Limb (tissue), 2 donors: ENCODE measurements at regions not wholly inside any gene's neighbourhood (a gene's known extent, or its start where the extent isn't known, plus 50 kb on each side); places are given as distances from the start of the nearest gene placed in this dataset.
"Not testable (repeated sequence)": the region's sequence is repeated elsewhere in the genome, so short reads cannot be mapped to it uniquely, and the experiment has no call there.

ENCODE experiments used
- DNase-seq, 2 donors: peaks; one replicate each; pipeline ENCODE4 v3.0.0-alpha.2; 2016; ENCODE audit errors: extremely low spot score in 2 of 2

DNA sequence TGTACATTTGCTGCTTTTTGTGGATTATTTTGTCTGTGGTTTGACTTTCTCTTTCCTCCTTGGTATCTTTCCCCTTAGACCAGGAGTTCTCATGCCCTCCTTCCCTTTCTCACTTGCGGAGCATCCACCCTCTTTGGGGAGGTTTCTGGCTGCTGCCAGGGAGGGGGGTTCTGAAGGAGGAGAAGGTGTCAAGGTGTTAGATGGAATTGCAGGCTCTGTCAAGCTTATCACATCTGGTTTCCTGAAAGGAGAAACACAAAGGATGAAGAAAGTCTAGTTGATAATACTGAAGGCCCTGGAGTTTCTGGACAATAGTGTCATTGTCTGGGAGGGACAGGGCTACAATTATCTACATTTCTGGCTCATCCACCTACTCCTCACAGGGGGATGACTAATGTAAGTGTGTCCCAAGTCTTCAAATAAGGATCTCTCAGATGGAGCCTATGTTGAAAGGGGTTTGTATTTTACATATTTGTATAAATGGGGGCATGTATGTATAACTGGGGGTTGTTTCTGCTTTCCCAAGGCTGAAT is 217.3 kb upstream of the CCDC196 start:
- DNase-seq = no peak

DNA sequence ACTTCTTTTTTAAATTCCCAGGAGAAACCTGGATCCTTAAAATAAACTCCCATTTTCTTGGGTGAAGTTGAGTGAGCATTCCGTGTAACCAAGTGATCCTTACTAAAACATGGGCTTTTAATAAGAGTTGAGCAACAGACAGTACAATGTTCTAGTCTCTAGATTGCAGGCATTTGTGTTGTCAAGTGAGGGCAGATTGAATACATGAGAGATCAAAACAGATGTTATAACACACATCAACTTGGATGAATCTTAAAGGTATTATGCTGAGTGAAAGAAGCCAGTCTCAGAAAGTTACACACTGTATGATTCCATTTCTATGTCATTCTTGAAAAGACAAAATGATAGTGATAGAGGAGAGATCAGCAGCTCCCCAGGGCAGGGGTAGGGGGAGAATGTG is 213.9 kb upstream of the CCDC196 start:
- no peak for DNase-seq

DNA sequence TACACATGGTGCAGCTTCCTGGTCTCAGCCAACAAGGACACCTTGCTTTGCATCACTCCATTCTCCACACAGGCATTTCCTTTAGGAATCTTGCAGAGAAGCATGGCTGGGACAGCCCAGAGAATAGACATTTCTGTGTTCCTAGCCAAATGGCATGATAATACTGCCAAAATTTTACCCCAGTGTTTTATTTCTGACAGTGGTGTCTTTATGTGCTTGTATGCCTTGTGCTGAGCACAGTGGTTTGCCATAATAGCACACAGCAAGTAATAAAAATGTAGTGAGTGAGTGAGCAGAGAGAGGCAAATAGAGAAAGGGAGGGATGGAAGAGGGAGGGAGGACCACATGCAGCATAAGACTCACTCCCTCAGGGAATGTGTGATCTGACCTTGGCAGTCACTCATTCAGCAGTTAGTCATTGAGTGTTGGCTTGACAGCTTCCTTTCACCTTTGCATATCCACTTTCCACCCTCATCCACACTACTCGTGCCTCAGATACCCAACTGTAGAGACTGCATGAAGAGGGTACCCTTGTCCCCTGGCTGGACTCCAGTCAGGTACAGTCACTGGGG is 212.8 kb upstream of the CCDC196 start:
- DNase-seq = no peak

DNA sequence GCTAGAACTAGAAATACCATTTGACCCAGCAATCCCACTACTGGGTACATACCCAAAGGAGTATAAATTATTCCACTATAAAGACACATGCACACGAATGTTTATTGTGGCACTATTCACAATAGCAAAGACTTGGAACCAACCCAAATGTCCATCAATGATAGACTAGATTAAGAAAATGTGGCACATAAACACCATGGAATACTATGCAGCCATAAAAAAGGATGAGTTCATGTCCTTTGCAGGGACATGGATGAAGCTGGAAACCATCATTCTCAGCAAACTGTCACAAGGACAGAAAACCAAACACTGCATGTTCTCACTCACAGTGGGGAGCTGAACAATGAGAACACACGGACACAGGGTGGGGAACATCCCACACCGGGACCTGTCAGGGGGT is 207.8 kb upstream of the CCDC196 start:
- DNase-seq = not testable (repeated sequence)

DNA sequence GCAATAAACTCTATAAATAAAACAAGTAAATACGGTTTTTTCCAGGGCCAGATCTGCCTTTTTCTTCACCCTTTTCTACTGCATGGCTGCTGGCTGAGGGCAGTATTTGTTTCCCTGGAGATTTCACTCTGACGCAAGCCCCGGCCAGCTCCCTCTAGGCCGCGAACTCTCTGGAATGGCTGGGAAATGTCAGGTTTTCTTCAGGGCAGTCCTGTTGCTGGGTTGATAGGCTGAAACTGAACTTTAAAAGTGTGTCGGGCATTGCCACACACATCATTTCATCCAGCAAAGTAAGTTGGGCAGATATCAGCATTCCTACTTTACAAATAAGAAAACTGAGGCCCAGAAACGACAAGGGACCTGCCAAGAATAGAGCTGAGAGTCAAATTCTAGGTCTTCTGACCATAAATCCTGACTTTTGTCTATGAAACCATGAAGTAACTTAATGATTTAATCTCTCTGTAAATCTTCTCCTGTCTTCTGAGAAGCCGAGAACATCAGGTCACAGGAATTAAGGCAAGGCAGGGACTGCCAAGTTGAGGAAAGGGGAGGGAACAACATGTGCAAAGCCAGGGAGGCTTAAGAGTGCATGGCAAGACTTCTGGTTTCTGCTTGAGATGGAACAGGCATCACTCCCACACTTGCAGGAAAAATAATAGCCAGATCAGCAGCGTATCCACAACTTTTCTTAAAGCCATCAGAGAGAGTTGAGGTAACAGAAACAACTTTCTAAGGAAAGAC is 205.0 kb upstream of the CCDC196 start:
- no peak for DNase-seq

DNA sequence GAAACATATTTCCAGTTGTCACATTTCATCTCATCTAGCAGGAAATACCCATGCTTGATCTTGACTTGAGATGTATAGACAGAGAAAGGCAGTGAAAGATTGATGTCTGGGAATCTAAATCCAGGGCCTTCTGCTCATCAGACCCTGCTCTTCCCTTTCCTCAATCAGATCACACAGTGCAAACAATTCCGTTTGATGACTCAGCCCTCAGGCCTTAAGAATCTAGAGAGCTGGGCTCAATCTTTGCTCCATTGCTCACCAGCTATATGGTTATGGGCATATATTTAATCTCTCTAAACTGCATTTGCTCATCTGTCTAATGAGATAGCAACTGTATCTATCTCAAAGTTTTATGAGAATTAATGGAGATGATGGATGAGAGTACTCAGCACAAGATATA is 201.8 kb upstream of the CCDC196 start:
- DNase-seq = no peak

DNA sequence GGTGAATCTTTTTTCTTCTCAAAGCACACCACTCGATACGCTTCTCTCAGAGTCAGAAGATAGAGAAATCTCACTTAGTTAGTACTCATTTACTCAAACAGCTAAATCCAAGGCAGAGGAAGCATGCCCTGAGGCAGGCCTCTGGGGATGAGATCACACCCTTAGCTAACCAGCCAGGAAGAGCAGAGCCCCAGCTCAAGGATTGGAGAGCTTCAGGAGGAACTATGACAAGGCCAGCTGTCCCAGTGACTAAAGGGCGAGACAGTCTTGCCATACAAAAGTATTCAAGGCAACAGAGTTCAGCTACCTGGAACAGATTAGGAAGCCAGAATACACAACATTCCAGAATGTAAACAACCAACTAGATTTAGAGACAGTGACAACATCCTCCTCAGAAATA is 197.7 kb upstream of the CCDC196 start:
- no peak for DNase-seq

DNA sequence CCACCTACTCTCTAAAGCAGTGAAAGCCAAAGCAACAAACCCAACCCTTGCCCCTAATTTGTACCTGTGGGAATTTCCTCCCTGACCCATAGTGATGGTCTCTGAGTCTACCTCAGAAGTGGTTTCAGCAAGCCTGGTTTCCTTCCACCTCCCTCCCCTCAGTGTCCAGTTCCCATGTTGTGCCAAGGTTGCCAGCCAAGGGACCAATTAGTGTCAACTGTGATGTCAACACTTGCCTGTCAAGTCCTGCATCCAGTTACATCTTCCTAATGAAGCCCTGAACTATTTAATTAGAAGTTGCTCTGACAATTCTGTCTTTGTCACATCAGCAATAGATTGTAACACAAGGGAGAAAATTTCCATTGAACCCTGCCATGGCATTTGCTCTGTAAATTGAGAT is 194.4 kb upstream of the CCDC196 start:
- no peak for DNase-seq

DNA sequence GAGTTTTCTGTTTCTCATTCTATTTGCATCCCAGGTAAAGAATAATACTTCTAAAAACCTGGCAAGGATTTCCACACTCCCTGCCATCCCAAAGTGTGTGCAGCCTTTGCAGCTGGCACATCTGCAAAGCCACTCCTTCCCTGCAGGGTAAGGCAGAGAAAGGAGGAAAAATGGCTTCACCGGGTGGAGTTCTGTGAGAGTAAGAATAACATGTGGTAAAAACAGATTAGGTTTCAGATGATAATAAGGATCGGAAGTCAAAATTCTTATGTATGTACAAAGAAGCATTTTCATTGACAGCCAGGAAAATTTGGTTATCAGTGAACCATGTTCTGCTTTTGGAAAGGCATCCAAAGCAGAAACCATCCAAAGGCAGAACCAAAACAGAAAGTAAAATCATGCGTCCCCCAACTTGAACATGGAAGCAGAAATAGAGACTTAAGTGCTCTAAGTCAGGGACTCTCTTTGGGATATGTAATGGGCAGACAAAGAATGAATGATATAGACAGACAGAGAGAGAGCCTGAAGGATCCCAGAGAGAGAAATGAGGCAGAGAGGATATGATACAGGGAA is 192.6 kb upstream of the CCDC196 start:
- DNase-seq = no peak

DNA sequence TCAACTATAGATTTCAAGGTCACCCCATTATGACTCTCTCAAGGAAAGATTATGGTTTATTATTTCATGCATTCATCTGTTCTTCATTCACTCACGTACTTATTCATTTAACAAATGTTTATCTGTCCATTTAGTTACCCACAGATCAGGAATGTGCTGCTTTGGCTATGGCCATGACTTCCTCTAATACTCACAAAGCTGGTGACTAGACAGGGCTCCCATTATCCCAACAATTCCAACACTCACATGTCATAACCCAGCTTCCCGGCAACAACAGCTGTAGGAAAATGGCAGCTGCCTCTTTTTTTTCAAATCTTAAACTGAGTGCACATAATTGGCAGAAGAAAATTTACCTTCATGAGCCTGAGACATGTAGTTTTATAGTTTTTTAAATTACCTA is 190.8 kb upstream of the CCDC196 start:
- no peak for DNase-seq

DNA sequence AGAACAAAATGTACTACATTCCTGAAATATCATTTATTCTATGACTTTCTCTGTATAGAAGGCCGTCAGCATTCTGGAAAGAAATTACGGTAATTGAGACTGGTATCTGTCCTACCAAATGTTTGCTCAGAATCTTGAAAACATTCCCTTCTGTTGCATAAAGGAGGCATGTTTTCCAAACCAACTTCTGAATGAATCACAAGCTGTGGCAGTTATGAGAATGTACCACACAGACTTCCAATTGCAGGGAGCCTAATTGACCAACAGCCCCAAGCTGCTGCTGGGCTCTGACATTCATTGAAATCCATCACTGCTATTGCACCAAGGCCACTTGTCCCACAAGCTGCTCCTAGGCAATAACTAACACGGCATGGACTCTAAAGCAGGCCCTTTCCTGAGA is 185.3 kb upstream of the CCDC196 start:
- no peak for DNase-seq

DNA sequence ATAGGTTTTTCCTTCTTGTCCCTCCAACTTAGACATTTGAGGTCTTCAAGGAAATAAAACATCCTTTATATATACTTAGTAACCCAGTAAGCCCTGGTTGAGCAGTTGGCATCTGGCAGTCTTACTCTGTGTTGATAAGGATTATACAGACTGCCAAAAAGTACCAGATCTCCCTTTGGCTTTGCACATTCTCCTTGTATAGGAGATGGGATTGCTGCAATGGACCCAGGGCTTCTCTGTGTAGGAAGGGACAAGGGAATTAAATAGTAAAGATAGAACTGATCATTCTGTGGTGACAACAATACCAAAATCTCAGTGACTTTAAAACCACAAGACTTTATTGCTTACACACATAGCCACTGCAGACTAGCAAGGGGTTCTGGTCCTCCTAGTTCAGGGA is 180.1 kb upstream of the CCDC196 start:
- DNase-seq = no peak

DNA sequence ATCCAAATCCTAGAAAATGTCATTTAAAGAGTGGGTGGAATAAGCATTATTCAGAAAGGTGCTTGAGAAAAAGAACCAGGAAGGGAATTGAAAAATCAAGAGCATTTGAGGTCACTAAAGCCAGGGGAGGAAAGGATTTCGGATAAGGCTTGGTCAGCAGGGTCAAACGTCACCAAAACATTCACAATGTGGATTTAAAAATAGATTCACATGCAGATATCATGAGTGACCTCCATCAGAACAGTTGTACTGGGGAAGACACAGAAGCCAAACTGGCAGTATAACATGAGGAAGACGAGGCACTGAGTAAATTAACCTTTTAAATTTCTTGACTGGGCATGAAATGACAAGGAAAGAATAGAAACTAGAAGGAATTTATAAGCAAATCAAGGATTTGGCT is 175.1 kb upstream of the CCDC196 start:
- DNase-seq = no peak

DNA sequence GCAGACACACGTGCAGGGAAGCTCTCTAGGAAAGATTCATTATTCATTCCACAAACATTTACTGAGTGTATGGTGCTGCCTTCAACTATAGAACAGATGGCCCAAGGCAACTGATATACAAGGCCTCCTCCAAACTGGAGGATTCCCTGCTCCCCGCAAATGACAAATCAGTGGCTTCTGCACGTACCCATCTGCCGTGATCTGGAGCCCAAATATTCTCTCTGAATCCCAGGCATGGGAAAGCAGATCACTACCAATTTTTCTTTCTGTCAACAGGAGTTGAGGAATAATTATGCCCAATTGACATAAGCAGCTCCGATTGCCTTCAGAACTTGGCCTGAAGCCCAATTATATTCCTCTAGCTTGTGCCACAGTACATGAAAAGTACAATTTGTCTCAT is 174.2 kb upstream of the CCDC196 start:
- no peak for DNase-seq

DNA sequence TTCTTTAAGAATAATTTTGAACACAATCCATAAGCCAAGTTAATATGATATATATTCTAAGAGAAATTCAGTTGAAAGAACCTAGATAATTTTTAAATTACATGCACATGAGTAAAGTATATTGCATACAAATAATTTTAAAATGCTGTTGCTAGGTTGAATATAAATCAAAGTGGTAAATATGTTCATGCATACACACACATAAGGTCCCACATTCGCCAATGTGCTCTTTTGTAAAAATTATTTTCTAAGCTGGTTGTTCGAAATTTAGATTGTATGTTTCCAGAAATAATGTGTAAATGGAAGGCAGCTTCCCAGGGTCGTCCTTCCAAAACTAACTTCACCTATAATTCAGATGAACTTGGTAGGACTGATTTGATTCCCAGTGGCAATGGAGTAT is 173.7 kb upstream of the CCDC196 start:
- no peak for DNase-seq

DNA sequence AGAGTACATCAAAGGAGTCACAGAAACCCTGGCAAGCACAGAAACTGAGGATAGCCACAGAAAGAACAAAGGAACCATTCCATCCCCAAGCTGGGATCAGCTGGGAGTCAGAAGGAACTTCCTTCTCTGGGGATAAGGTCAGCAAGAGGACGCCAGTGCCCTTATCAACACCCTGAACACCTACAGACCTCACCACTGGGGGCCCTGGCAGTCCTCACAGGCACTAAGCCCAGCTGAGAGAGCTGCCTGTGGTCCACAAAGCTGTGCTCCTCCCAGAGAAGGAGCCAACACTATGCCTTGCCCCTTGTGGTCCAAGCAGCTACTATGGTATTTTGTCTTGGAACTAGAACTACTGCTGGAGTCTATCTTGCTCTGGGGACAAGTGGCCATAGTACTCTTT is 171.1 kb upstream of the CCDC196 start:
- no peak for DNase-seq

DNA sequence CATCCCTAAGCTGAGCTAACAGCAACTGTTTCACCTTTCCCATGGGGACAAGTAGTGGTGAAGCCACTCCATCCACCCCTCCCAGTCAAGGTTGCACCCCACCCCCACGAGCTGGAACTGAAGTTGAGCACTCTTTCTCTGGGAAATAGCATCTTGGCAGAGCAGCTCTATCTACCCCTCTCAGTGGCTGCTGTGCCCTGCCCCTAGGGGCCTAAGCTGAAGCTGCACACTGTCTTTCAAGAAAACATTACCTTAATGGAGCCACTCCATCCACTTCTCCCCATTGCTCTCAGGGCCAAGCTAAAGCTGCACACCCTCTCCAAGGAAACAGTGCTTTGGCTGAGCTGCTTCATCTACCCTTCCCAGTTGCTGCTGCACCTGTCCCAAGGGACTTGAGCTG is 170.6 kb upstream of the CCDC196 start:
- no peak for DNase-seq

DNA sequence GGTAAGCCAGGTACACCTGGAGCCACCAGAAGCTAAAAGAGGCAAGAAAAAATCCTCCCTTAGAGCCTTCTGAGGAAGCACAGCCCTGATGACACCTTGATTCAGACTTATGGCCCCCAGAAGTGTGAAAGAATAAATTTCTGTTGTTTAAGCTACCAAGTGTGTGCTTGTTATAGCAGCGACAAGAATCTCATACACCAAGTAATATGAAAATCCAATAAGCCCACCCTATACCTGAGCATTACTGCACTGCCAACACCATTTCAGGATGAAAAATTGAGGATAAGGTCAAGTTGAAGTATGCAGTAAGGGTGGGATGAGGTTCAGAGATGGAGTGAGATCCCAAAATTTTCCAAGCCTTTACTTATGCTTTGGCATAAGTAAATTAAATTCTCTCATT is 163.6 kb upstream of the CCDC196 start:
- no peak for DNase-seq

DNA sequence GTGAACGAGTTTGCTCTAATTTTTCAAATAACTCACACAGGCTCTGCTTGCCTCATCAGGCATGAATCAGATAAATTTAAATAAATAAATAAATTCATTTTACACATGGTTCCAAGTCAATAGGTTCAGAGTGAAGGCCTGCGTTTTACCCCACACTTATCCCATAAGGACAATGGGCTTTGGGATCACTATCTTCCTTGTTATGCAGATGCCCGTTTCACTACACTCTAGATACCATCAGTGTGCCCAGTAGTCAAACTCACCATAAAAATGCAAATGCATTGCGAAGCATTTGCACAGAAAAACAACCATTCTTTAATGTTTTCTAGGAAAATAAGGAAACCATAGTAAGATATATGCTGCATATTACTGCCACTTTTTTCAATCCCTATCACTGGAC is 155.9 kb upstream of the CCDC196 start:
- DNase-seq = no peak

DNA sequence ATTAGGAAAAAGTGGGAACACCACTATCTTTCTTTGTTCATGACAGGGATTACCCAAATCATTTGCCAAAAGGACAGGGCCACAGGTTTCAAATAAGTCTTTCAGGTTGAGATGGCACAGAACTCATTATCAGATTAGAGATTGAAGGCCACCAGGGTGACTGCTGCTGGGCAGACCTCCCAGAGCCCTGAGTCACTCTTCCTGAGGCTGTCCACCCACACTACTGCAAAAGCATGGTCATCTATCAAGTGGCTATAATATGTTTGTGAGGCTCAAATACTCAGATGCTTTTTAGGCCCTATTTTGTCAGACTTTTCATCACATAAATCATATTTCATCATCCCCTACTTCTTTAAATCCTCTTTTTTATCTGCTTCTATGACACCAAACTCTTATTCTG is 155.3 kb upstream of the CCDC196 start:
- DNase-seq = no peak

DNA sequence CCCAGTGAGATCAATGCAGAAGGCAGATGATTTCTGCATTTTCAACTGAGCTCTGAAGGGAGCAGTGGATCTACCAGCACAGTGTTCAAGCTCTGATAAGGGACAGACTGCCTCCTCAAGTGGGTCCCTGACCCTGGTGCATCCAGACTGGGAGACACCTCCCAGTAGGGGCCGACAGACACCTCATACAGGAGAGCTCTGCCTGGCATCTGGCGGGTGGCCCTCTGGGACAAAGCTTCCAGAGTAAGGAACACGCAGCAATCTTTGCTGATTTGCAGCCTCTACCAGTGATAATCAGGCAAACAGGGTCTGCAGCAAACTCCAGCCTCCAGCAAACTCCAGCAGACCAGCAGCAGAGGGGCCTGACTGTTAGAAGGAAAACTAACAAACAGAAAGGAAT is 152.9 kb upstream of the CCDC196 start:
- not testable (repeated sequence) for DNase-seq

DNA sequence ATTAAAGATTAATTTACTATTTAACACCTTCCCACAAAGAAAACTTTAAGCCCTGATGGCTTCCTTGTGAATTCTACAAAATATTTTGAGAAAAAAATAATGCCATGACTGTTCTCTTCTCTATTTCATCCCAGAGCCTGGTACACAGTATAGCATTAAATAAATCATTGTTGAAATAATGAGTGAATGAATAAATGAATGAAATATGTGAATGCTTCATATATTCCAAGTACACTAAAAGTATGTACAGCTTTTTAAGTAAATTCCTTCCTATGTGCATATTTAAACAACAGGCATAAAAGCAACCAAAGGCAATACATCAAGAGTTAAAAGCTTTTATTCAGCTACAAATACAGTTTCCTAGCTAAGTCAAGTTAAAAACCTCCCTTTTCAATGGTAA is 144.9 kb upstream of the CCDC196 start:
- no peak for DNase-seq

DNA sequence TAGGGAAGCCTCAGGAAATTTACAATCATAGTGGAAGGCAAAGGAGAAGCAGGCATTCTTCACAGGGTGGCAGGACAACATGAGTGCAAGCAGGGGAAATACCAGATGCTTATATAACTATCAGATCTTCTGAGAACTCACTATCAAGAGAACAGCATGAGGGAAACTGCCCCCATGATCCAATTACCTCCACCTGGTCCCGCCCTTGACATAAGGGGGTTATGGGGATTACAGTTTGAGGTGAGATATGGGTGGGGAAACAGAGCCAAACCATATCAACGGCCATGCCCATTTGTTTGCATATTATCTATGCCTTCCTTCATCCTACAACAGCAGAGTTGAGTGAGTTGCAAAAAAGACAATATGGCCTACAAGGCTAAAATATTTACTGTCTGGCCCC is 140.2 kb upstream of the CCDC196 start:
- DNase-seq = no peak
